NB4 (cell line): ENCODE measurements at regions not wholly inside any gene's neighbourhood (a gene's known extent, or its start where the extent isn't known, plus 50 kb on each side); places are given as distances from the start of the nearest gene placed in this dataset.
"Not testable (repeated sequence)": the region's sequence is repeated elsewhere in the genome, so short reads cannot be mapped to it uniquely, and the experiment has no call there.

Experiments
- DNase-seq: peaks from one replicate; pipeline ENCODE4 v3.0.0; 2010; ENCODE audit warnings: low read depth
- H3K4me3 ChIP-seq: one replicate; pipeline ENCODE4 v1.5.1; 2011; ENCODE audit warnings: mild to moderate bottlenecking, low read depth, low read length, moderate library complexity
- CTCF ChIP-seq: IDR thresholded peaks from one replicate; pipeline ENCODE4 v1.5.1; 2012; ENCODE audit warnings: low read depth, low read length
- MAX ChIP-seq: IDR thresholded peaks from 2 replicates; pipeline ENCODE4 v1.6.1; 2011; ENCODE audit warnings: low read depth, low read length
- MYC ChIP-seq: IDR thresholded peaks from 2 replicates; pipeline ENCODE4 v1.6.1; 2011; ENCODE audit warnings: low read depth, low read length
- POLR2A ChIP-seq: IDR thresholded peaks from 2 replicates; pipeline ENCODE4 v1.6.1; 2011; ENCODE audit warnings: mild to moderate bottlenecking; ENCODE audit not compliant: insufficient read length; ENCODE audit errors: extremely low read depth

- DNase-seq, result no peak
- TF ChIP-seq CTCF, result no peak
- no peak for TF ChIP-seq MAX
- TF ChIP-seq POLR2A, result no peak
- TF ChIP-seq MYC, result no peak
- H3K4me3 ChIP-seq, result no peak overlapping the region
Measured at GRCh38 chr14:44606576-44606975, 99.5 kb upstream of the FSCB start.

GRCh38 chr14:44601266-44601665 lies 94.2 kb upstream of the FSCB start:
- not testable (repeated sequence) for DNase-seq

GRCh38 chr14:44589180-44589579 lies 82.1 kb upstream of the FSCB start:
- TF ChIP-seq MAX (no peak), MYC (no peak), POLR2A (no peak), CTCF (no peak)
- no peak for DNase-seq
- H3K4me3 ChIP-seq, result no peak overlapping the region

More at GRCh38 chr14:44601266-44601665, 94.2 kb upstream of the FSCB start:
- H3K4me3 ChIP-seq, result not testable (repeated sequence)

- no peak for DNase-seq
- TF ChIP-seq MAX, result no peak
- TF ChIP-seq POLR2A, result no peak
- no peak for TF ChIP-seq CTCF
- no peak for TF ChIP-seq MYC
- H3K4me3 ChIP-seq, result no peak overlapping the region
Measured at GRCh38 chr14:44586910-44587309, 79.8 kb upstream of the FSCB start.

- DNase-seq, result no peak
- no peak overlapping the region for H3K4me3 ChIP-seq
- TF ChIP-seq MAX (no peak), POLR2A (no peak), MYC (no peak), CTCF (no peak)
Measured at GRCh38 chr14:44576356-44576755, 69.3 kb upstream of the FSCB start.

- TF ChIP-seq MAX (no peak), POLR2A (no peak), MYC (no peak), CTCF (no peak)
- H3K4me3 ChIP-seq, result no peak overlapping the region
- no peak for DNase-seq
Measured at GRCh38 chr14:44567997-44568396, 60.9 kb upstream of the FSCB start.
